Stimulated activated effector memory CD8-positive, alpha-beta T cell treated with anti-CD3 and anti-CD28 coated beads, Interleukin-12 subunit alpha, Interleukin-12 subunit beta, amount 100 ng/mL, for 72 hours (primary cell): ENCODE measurements at regions not wholly inside any gene's neighbourhood (a gene's known extent, or its start where the extent isn't known, plus 50 kb on each side); places are given as distances from the start of the nearest gene placed in this dataset.

Experiments used
- ATAC-seq: fragments of 150-1000 bp; cut with Tn5 transposase; 2 replicates; pipeline ENCODE4 v1.10.0; 2021
- DNase-seq, 2 donors: peaks; one replicate each; pipeline ENCODE4 v3.0.0; 2021 to 2022; ENCODE audit warnings: low spot score in 2 of 2
- H3K27ac Mint-ChIP-seq: one replicate; pipeline ENCODE4 v1.8.0; 2022; ENCODE audit warnings: mild to moderate bottlenecking, mixed read lengths
- H3K36me3 Mint-ChIP-seq: one replicate; pipeline ENCODE4 v1.8.0; 2022; ENCODE audit warnings: mild to moderate bottlenecking, mixed read lengths
- H3K4me1 Mint-ChIP-seq: one replicate; pipeline ENCODE4 v1.8.0; 2022; ENCODE audit warnings: mixed read lengths
- H3K4me3 Mint-ChIP-seq: one replicate; pipeline ENCODE4 v1.8.0; 2022; ENCODE audit warnings: mild to moderate bottlenecking, mixed read lengths
- H3K9me3 Mint-ChIP-seq: one replicate; pipeline ENCODE4 v1.8.0; 2022; ENCODE audit warnings: mixed read lengths

GRCh38 chr5:103623425-103623824, 60.8 kb upstream of the NUDT12 start:
- Mint-ChIP-seq H3K4me1 (no peaks in the 10 kb centered on the region), H3K9me3 (no peaks in the 10 kb centered on the region), H3K27ac (no peak overlapping the region), H3K4me3 (no peak overlapping the region), H3K36me3 (no peaks in the 10 kb centered on the region)
- DNase-seq (no peak), ATAC-seq (no peak)

- no peak overlapping the region for H3K4me3 Mint-ChIP-seq
- DNase-seq: no peak
- H3K4me1 Mint-ChIP-seq: no peaks in the 10 kb centered on the region
Observed at GRCh38 chr5:103621548-103621930, 59.0 kb upstream of the NUDT12 start.

DNA sequence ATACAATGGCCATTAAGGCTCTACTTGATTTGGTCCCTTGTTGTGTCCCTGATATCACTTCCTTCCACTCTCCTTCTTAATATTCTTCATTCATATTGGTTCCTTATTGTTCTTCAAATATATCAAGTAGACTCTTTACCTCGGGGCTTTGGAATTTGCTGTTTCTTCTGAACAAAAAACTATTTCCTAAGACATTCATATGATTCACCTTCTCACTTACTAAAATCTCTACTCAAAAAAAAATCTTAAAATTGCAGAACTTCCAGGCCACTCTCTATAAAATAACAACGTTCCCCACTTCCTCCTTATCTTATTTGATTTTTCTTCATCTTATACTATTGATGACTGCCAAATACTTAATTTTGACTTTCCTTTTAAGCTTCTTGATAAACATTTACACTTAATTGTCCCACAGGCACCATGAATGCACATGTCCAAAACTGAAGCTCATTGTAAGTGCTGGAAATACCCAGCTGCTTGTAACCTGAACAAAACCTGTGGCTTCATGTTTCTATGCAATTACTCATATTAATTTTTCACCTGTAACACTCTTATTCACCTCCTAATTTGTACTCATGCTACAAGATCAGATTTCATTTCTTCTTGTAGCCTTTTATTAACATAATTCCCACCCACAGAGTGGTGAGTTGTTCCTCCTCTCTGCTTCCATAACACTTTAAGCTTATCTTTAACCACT, 58.4 kb upstream of the NUDT12 start:
- no peak for DNase-seq
- Mint-ChIP-seq H3K36me3 (no peaks in the 10 kb centered on the region), H3K9me3 (no peaks in the 10 kb centered on the region), H3K4me1 (no peaks in the 10 kb centered on the region), H3K4me3 (no peak overlapping the region), H3K27ac (no peak overlapping the region)
- no peak for ATAC-seq

More at GRCh38 chr5:103621548-103621930, 59.0 kb upstream of the NUDT12 start:
- H3K9me3 Mint-ChIP-seq: no peaks in the 10 kb centered on the region
- no peak overlapping the region for H3K27ac Mint-ChIP-seq
- no peaks in the 10 kb centered on the region for H3K36me3 Mint-ChIP-seq
- ATAC-seq: no peak

GRCh38 chr5:103617913-103618312, 55.3 kb upstream of the NUDT12 start:
- DNase-seq (no peak), ATAC-seq (no peak)
- Mint-ChIP-seq H3K4me1 (no peaks in the 10 kb centered on the region), H3K36me3 (no peaks in the 10 kb centered on the region), H3K4me3 (no peak overlapping the region), H3K27ac (no peak overlapping the region), H3K9me3 (no peaks in the 10 kb centered on the region)

- H3K9me3 Mint-ChIP-seq: no peaks in the 10 kb centered on the region
- no peaks in the 10 kb centered on the region for H3K36me3 Mint-ChIP-seq
- ATAC-seq (no peak), DNase-seq (no peak)
- no peak overlapping the region for H3K4me3 Mint-ChIP-seq
- no peak overlapping the region for H3K27ac Mint-ChIP-seq
- no peaks in the 10 kb centered on the region for H3K4me1 Mint-ChIP-seq
Observed at GRCh38 chr5:103617090-103617489, 54.5 kb upstream of the NUDT12 start.

DNA sequence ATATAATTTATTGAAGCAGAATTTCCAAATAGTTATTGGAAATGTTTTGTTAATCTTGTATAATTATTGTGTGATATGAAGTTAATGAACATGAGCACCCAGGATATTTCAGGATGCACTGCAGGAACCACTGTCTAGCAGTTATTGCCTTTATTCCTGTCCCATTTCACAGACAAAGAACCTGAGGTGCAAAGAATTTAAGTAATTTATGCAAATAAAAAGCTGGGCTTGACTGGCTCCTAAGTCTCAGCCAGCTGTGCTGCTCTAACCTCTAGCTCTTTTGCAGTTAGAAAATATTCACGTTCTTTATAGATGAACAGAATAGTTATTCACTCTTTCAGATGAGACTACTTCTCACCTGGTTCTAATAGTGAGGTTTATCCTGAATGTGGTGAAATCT, 50.0 kb upstream of the NUDT12 start:
- DNase-seq: no peak
- Mint-ChIP-seq H3K36me3 (no peaks in the 10 kb centered on the region), H3K4me3 (no peak overlapping the region), H3K9me3 (peaks cover 3% of the 10 kb centered on the region), H3K4me1 (no peaks in the 10 kb centered on the region), H3K27ac (no peak overlapping the region)
- no peak for ATAC-seq
